ENCODE measurements at regions not wholly inside any gene's neighbourhood (a gene's known extent, or its start where the extent isn't known, plus 50 kb on each side); places are given as distances from the start of the nearest gene placed in this dataset.

DNA sequence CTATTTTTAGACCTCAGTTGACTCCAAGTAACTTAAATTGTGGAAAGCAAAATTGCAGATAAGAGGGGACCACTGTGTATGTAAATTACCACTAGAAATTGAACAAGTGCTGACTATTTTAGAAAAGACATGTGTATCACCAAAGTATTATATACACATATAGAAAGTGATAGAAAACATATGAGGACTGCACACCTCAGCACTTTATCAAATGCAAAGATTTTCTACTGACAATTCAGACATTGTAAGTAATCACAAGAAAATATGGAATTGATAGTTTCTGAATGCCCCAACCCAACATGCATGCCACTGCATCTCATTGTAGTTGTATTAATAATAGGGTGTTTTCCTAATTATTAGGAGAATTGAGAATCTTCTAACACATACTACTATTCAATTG is 536.5 kb downstream of the CDH11 start:
- TF ChIP-seq, protein P1, sequence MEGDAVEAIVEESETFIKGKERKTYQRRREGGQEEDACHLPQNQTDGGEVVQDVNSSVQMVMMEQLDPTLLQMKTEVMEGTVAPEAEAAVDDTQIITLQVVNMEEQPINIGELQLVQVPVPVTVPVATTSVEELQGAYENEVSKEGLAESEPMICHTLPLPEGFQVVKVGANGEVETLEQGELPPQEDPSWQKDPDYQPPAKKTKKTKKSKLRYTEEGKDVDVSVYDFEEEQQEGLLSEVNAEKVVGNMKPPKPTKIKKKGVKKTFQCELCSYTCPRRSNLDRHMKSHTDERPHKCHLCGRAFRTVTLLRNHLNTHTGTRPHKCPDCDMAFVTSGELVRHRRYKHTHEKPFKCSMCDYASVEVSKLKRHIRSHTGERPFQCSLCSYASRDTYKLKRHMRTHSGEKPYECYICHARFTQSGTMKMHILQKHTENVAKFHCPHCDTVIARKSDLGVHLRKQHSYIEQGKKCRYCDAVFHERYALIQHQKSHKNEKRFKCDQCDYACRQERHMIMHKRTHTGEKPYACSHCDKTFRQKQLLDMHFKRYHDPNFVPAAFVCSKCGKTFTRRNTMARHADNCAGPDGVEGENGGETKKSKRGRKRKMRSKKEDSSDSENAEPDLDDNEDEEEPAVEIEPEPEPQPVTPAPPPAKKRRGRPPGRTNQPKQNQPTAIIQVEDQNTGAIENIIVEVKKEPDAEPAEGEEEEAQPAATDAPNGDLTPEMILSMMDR (IDR thresholded peaks at IDR 0.05; ENCODE audit: low read depth, low read length), result no peak
- DNase-seq (ENCODE audit: low read depth, low spot score), result no peak
- H3K4me3 ChIP-seq (ENCODE audit: low read depth, low read length), result no peak overlapping the region
- in situ Hi-C loops (cut with HindIII; ENCODE audit: low sequenced_read_pairs), result no loop called here

DNA sequence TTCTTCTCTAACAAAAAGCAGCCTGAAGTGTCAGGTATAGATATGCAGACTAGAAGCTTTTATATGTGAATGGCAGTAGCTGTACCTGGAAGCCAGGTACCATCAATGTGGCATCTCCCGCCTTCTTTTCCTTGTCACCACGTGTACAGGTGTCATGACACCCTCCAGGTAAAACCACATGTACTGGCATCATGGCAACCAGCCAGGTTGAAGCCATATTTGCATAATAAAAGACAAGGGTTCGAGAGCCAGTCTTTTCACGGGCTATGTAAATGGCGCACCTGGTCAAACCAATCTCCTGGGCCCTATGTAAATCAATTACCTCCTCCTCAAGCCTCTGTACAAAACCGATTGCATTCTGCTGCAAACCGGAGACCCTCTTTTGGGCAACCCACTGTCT is 541.3 kb downstream of the CDH11 start:
- no peak for DNase-seq (ENCODE audit: low read depth, low spot score)
- in situ Hi-C loops (cut with HindIII; ENCODE audit: low sequenced_read_pairs), result no loop called here
- TF ChIP-seq, protein P1 (IDR thresholded peaks at IDR 0.05; ENCODE audit: low read depth, low read length), result no peak

DNA sequence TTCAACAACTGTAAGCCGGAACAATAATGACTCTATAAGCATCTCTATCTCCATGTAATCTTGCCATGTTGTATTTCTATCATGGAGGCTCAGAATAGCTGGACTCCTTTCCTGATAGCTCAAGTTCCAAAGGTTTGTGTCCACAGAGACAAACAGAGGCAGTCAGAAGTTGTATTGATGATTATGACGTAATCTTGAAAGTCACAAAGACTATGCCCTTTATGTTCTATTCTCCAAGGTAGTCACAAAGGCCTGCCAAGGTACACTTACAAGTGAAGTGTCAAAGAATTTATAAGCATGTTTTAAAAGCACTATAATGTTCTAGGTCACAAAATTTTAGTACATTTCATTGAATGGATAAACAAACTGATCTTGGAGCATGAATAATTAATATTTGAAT is 542.2 kb downstream of the CDH11 start:
- in situ Hi-C loops (cut with HindIII; ENCODE audit: low sequenced_read_pairs), result no loop called here
- no peak for DNase-seq (ENCODE audit: low read depth, low spot score)
- TF ChIP-seq, protein P1 (IDR thresholded peaks at IDR 0.05; ENCODE audit: low read depth, low read length), result no peak
- no peak overlapping the region for H3K4me3 ChIP-seq (ENCODE audit: low read depth, low read length)

More for the DNA sequence above, 541.3 kb downstream of the CDH11 start:
- H3K4me3 ChIP-seq (ENCODE audit: low read depth, low read length), result no peak overlapping the region

DNA sequence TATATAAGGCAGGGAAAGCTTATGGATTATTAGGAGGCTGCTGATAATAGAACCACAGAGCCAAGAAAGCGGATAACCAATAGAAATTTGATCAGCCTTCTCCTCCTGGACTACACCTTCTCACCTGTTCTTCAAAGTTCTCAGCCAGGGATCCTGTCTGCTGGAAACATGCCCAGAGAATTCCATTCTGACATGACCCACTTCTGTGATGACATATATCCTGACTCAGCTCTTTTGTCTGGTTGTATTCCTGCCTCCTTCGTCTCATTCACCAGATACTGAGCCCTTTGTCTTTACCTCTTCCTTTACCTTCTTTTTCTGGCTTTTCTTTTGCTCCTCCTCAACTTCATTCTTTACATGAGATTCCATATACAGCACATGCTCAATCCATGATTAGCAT is 576.1 kb downstream of the CDH11 start:
- no peak for DNase-seq (ENCODE audit: low read depth, low spot score)
- no peak overlapping the region for H3K4me3 ChIP-seq (ENCODE audit: low read depth, low read length)
- in situ Hi-C loops (cut with HindIII; ENCODE audit: low sequenced_read_pairs), result no loop called here
- TF ChIP-seq, protein P1 (IDR thresholded peaks at IDR 0.05; ENCODE audit: low read depth, low read length), result no peak

DNA sequence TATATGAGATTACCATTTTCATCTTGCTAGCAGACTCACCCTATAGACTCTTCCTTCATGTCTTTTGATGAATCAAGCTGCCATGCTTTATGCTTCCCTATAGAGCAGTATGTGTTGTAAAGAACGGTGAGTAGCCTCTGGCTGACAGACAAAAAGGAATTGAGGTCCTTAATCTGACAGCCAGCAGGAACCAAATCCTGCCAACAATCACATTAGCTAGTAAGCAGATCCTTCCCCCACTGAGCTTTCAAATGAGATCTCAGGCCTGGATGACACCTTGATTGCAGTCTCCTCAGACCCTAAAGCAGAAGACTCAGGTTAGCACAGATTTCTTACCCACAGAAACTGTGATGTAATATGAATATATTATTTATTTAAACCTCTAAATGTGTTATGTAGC is 577.0 kb downstream of the CDH11 start:
- H3K4me3 ChIP-seq (ENCODE audit: low read depth, low read length), result no peak overlapping the region
- no peak for DNase-seq (ENCODE audit: low read depth, low spot score)
- in situ Hi-C loops (cut with HindIII; ENCODE audit: low sequenced_read_pairs), result no loop called here
- TF ChIP-seq, protein P1 (IDR thresholded peaks at IDR 0.05; ENCODE audit: low read depth, low read length), result no peak

DNA sequence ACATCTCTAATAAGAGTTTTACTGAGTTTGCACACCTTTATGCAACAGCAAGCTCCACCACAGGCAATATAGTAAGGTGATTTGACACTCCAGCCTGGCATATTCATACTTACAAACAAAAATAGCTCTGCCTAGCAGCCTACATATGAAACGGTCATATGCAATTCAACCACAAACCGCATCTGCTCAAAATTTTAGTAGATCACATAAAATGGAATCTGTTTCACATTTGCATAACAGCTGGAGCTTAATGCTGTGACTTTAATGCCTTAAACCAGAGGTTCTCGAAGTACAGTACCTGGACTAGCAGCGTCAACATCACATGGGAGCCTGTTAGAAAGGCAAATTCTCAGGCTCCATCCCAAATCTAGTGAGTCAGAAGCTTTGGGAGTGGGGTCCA is 578.4 kb downstream of the CDH11 start:
- TF ChIP-seq, protein P1 (IDR thresholded peaks at IDR 0.05; ENCODE audit: low read depth, low read length), result no peak
- in situ Hi-C loops (cut with HindIII; ENCODE audit: low sequenced_read_pairs), result no loop called here
- no peak for DNase-seq (ENCODE audit: low read depth, low spot score)
- no peak overlapping the region for H3K4me3 ChIP-seq (ENCODE audit: low read depth, low read length)

DNA sequence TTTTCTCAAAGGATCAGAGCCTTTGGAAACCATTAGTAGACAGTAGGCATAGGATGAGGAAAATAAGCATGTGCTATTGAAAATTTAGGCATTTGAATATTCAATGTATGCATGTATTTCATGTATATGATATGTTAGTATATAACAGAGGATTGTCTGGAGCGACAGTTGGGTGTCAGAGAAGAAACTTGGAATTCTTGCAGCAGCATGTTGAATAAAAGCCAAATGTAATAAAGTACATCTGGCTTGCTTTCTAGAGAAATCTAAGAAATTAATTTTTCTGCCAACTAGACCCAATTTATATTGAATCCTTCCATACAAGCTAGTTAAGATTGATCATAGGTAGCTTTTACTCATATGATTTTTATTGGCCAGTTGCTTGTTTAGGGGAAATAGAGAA is 578.8 kb downstream of the CDH11 start:
- H3K4me3 ChIP-seq (ENCODE audit: low read depth, low read length), result no peak overlapping the region
- TF ChIP-seq, protein P1 (IDR thresholded peaks at IDR 0.05; ENCODE audit: low read depth, low read length), result no peak
- in situ Hi-C loops (cut with HindIII; ENCODE audit: low sequenced_read_pairs), result no loop called here
- no peak for DNase-seq (ENCODE audit: low read depth, low spot score)
